ENCODE measurements at regions not wholly inside any gene's neighbourhood (a gene's known extent, or its start where the extent isn't known, plus 50 kb on each side); places are given as distances from the start of the nearest gene placed in this dataset.

DNA sequence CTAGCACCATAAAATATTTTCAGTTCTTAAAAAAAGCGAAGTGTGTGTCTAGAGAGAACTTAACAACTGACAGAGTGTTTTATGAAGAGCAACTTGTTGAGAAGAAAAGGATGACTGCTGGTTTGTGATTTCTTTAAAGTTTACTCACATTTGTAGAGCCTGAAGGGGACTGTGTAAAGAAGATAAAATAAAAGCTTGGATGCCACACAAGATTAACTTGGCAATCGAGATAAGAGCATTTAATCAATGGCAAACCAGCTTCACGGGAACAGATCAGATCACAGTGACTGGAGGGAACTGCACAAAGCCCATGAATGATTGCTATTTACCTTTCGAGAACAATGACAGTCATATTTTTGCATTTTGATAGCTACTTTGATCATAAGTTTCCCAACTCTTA lies 2013.1 kb upstream of the CDH9 start:
- DNase-seq: no peak
- no peak for ATAC-seq
- intact Hi-C loops (cut with DNase I): no loop called here

- no peak for DNase-seq
- no peak for ATAC-seq
- intact Hi-C loops (cut with DNase I): no loop called here
Measured at GRCh38 chr5:29042152-29042551, 2003.8 kb upstream of the CDH9 start.

DNA sequence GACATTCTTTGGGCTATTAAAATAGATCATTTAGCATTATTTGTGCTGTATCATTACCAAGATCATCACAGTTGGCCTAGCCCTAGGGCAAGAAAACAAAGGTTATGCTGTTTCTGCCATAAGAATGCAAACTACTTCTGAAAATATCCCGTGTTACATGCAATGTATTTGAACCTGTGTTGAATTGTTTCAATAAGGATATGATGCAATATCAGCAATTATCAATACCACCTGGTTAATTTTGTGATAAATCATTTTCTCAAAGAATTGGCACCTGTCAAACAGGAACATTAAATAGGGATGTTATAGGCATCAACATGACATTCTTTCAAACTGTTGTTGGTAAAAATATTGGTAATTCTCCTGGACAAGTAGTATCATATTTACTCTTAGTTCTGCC lies 2002.0 kb upstream of the CDH9 start:
- no peak for ATAC-seq
- no peak for DNase-seq
- intact Hi-C loops (cut with DNase I): no loop called here

- ATAC-seq (no peak), DNase-seq (no peak)
- intact Hi-C loops (cut with DNase I): no loop called here
Measured at GRCh38 chr5:29039994-29040393, 2001.6 kb upstream of the CDH9 start.

GRCh38 chr5:29037716-29038115 lies 1999.3 kb upstream of the CDH9 start:
- no peak for DNase-seq
- intact Hi-C loops (cut with DNase I): no loop called here
- ATAC-seq: no peak

GRCh38 chr5:29024052-29024451 lies 1985.7 kb upstream of the CDH9 start:
- no peak for ATAC-seq
- intact Hi-C loops (cut with DNase I): no loop called here
- no peak for DNase-seq

DNA sequence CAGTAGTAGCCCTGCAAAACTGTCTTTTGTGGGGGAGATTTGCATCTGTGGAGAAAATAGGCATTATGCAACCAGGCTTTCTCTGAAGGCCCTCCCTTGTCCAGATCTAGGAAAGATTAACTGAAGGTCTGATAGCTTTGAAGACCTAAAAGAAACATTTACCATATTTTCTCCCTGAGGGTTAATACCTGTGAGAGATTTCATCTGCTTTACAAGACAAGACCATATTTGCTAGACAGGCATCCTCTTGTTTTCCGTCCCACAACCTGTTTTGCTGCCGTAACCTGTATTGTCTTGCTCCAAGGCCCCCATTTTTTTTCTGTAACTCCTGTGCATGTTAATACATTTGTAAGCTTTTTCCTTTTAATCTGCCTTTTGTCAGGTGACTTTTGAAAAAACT lies 1985.2 kb upstream of the CDH9 start:
- no peak for ATAC-seq
- no peak for DNase-seq
- intact Hi-C loops (cut with DNase I): no loop called here

- DNase-seq (no peak), ATAC-seq (no peak)
- intact Hi-C loops (cut with DNase I): no loop called here
Measured at GRCh38 chr5:29017501-29017900, 1979.1 kb upstream of the CDH9 start.

DNA sequence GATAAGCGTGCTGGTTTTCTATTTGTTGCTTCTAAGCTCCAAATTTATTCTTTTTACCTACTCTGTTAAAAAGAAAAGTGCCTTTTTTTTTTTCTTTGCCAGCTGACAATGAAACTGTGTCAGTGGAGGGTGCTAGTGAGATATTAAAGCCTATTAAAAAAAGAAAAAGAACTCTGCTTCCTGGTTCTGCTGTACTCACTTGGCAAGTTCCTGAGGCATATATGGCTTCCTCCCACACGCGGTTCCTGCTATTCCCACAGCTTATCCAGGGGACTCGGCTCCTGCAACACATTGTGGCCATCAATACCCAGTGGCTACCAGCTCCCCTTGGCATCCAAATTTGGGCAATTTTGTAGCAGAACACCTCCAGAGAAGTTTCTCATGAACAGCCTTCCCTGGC lies 1977.7 kb upstream of the CDH9 start:
- intact Hi-C loops (cut with DNase I): no loop called here
- DNase-seq (no peak), ATAC-seq (no peak)

DNA sequence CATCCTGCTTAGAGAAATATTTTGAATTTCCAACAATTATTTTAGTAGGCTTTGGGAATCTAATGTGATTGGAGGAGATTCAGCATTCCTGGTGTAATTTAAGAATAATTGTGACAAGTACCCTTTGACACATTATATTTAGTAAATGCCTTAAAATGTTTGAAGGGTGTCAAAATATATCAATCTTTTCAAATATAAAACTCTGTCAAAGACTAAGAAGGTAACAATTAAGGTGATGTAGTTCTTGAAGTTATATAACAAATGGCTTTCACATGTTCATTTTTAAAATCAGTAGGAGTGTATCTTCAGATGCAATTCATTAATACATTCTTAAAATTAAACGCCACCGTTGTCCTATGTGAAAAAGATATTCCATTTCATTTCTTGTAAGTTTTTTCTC lies 1977.1 kb upstream of the CDH9 start:
- ATAC-seq (no peak), DNase-seq (no peak)
- intact Hi-C loops (cut with DNase I): no loop called here

GRCh38 chr5:29005386-29005785 lies 1967.0 kb upstream of the CDH9 start:
- DNase-seq: no peak
- no peak for ATAC-seq
- intact Hi-C loops (cut with DNase I): no loop called here

DNA sequence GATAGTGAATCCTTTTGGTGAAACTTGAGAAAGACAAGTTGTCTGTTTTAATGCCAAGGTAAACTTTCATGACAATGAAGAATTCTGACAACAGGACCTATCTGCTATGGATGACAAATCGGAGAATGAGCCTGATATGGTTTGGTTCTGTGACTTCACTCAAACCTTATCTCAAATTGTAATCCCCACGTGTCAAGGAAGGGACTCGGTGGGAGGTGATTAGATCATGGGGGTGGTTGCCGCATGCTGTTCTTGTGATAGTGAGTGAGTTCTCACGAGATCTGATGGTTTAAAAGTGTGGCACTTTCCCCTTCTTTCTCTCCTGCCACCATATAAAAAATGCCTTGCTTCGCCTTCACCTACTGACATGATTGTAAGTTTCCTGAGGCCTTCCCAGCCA lies 1964.1 kb upstream of the CDH9 start:
- intact Hi-C loops (cut with DNase I): no loop called here
- DNase-seq (no peak), ATAC-seq (no peak)

DNA sequence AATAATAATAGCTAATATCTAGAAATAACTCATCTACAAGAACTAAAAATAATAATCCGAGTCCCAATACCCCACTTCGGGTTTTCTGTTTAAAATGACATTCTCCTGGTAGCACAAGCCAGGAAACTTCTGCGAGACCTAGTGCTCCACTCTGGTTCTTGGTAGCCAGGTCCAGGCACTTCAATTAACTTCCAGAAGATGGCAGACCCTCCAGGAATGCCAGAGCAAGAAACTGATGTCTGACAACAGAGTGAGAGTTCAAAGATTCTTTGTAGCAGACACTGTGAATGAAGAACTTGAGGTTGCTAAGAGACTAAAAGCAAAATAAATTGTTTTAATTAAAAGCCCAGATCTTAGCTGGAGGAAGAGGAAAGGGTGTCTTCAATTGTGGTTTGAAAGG lies 1963.3 kb upstream of the CDH9 start:
- intact Hi-C loops (cut with DNase I): no loop called here
- DNase-seq (no peak), ATAC-seq (no peak)

DNA sequence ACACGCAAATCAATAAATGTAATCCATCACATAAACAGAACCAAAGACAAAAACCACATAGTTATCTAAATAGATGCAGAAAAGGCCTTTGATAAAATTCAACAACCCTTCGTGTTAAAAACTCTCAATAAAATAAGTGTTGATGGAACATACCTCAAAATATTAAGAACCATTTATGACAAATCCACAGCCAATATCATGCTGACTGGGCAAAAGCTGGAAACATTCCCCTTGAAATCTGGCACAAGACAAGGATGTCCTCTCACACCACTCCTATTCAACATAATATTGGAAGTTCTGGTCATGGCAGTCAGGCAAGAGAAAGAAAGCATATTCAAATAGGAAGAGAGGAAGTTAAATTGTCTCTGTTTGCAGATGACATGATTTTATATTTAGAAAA lies 1946.3 kb upstream of the CDH9 start:
- ATAC-seq: no peak
- intact Hi-C loops (cut with DNase I): no loop called here

DNA sequence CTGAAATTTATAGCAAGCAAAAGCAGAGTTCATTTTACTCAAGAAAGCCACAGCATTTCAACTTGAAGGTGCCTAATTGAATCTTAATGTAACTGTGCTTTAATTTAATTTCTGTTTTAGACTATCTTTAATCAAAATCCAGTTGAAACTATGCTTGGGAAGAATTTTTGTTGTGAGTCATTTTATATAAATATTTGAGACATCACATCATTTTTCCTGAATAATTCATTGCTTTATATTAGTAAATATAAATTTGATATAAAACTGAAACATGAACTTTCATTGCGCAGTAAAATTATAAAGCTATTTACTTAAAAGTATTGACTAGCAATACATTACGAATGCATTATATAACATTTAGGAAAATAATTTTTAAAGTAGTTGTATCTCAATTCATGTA lies 1937.1 kb upstream of the CDH9 start:
- intact Hi-C loops (cut with DNase I): no loop called here
- no peak for ATAC-seq
- no peak for DNase-seq

More for the DNA sequence above, 1946.3 kb upstream of the CDH9 start:
- DNase-seq: no peak

DNA sequence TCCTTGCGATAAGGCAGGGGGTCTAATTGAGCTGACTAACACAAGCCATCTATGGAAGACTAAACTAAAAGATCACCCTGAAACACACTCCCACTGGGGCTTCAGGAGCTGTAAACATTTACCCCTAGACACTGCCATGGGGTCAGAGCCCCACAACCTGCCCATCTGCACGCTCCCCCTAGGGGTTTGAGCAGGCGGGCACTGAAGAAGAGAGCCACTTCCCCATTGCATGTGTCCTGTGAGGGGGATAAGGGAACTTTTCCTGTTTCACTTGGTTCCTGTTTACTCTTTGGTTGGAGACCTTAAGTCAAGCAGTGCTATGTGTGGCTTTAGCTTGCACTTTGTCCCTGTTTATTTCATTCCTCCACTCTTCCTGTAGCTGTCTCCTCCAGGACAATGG lies 1929.5 kb upstream of the CDH9 start:
- intact Hi-C loops (cut with DNase I): no loop called here
- ATAC-seq (no peak), DNase-seq (no peak)

GRCh38 chr5:28961816-28962215 lies 1923.4 kb upstream of the CDH9 start:
- intact Hi-C loops (cut with DNase I): no loop called here
- DNase-seq: no peak
- no peak for ATAC-seq

DNA sequence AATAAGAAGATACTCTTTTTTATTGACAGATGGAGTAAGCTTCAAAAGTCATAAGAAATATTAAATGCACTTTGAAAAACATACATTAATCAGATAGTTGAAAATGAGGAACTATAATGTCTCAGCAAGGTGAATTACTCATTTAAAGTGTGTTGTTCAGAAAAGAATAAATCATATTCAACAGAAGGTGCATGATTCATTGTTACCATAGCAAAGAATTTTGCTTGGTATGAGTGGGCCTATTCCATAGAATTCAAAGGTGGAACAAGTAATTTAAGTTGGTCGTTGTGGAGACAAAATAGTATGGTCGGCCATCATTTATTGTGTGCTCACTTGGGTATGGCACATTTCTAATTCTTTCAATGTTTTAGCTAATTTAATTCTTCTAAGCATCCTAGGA lies 1920.2 kb upstream of the CDH9 start:
- intact Hi-C loops (cut with DNase I): no loop called here
- DNase-seq: no peak
- ATAC-seq: no peak

GRCh38 chr5:28957450-28957849 lies 1919.1 kb upstream of the CDH9 start:
- DNase-seq (no peak), ATAC-seq (no peak)
- intact Hi-C loops (cut with DNase I): no loop called here

- intact Hi-C loops (cut with DNase I): no loop called here
- ATAC-seq: no peak
Measured at GRCh38 chr5:28954074-28954473, 1915.7 kb upstream of the CDH9 start.

GRCh38 chr5:28947865-28948264 lies 1909.5 kb upstream of the CDH9 start:
- DNase-seq (no peak), ATAC-seq (no peak)
- intact Hi-C loops (cut with DNase I): no loop called here

More at GRCh38 chr5:28954074-28954473, 1915.7 kb upstream of the CDH9 start:
- DNase-seq: no peak

DNA sequence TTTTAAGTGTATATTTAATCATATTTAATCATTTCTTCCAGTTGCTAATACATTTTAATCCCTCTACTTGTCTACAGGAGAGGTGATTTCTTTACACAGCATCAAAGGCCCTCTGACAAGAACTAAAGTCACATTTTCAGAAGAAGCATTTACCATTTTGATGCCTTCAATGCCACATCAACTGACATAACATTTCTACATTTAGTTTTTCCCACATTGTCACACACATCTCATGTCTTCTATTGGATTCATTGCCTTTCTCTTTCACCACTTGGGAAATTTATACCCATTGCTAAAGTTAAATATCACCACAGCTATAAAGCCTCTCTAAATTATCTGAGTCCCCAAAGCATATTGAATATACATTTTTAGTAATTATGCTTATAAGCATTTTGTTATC lies 1907.5 kb upstream of the CDH9 start:
- ATAC-seq: no peak
- intact Hi-C loops (cut with DNase I): no loop called here
- no peak for DNase-seq

Data from left cardiac atrium (tissue), 4 donors.